Left ventricle myocardium superior (tissue), 1 donor: ENCODE measurements at regions not wholly inside any gene's neighbourhood (a gene's known extent, or its start where the extent isn't known, plus 50 kb on each side); places are given as distances from the start of the nearest gene placed in this dataset.

Source experiments
- ATAC-seq: fragments of 200-7000 bp; cut with Tn5 transposase; one replicate; pipeline ENCODE4 v1.9.1; 2020; ENCODE audit warnings: mild to moderate bottlenecking, moderate library complexity
- DNase-seq: peaks from one replicate; pipeline ENCODE4 v3.0.0-alpha.2; 2020
- intact Hi-C: fragments of 100-400 bp; cut with micrococcal nuclease; formaldehyde crosslinking; loops from one replicate; pipeline ENCODE4 v1.11.0; 2022
- donor health status: DM: no; HTN: yes; CAD: no; lungs with severe emphysema.

GRCh38 chr17:77266891-77267341, 126.1 kb downstream of the SEC14L1 start:
- ATAC-seq = no peak
- intact Hi-C loops = no loop called here

GRCh38 chr17:77269696-77270681, 129.2 kb downstream of the SEC14L1 start:
- intact Hi-C loops = no loop called here
- DNase-seq (no peak), ATAC-seq (no peak)

More at GRCh38 chr17:77266891-77267341, 126.1 kb downstream of the SEC14L1 start:
- DNase-seq = no peak

GRCh38 chr17:77271411-77271810, 130.6 kb downstream of the SEC14L1 start:
- DNase-seq (no peak), ATAC-seq (no peak)
- intact Hi-C loops = no loop called here

- DNase-seq (no peak), ATAC-seq (no peak)
- intact Hi-C loops = no loop called here
Measured at GRCh38 chr17:77273397-77274085, 132.8 kb downstream of the SEC14L1 start.

- no peak for ATAC-seq
- intact Hi-C loops = no loop called here
- DNase-seq = no peak
Measured at GRCh38 chr17:77274096-77274845, 133.5 kb downstream of the SEC14L1 start.

GRCh38 chr17:77279448-77280303, 138.9 kb downstream of the SEC14L1 start:
- DNase-seq = no peak
- intact Hi-C loops = no loop called here
- ATAC-seq = no peak

- ATAC-seq (no peak), DNase-seq (no peak)
- intact Hi-C loops = no loop called here
Measured at GRCh38 chr17:77280304-77281121, 139.7 kb downstream of the SEC14L1 start.

- ATAC-seq (peak; percentile 78), DNase-seq (peak; percentile 68)
- intact Hi-C loops = no loop called here
Measured at GRCh38 chr17:77281122-77281903, 140.5 kb downstream of the SEC14L1 start.

GRCh38 chr17:77281904-77282367, 141.2 kb downstream of the SEC14L1 start:
- no peak for ATAC-seq
- intact Hi-C loops = no loop called here

GRCh38 chr17:77282524-77283515, 142.1 kb downstream of the SEC14L1 start:
- intact Hi-C loops = no loop called here
- ATAC-seq (no peak), DNase-seq (no peak)

More at GRCh38 chr17:77281904-77282367, 141.2 kb downstream of the SEC14L1 start:
- no peak for DNase-seq

- DNase-seq = no peak
- no peak for ATAC-seq
- intact Hi-C loops = no loop called here
Measured at GRCh38 chr17:77284023-77284617, 143.4 kb downstream of the SEC14L1 start.

GRCh38 chr17:77285594-77286390, 145.0 kb downstream of the SEC14L1 start:
- intact Hi-C loops = no loop called here
- ATAC-seq (no peak), DNase-seq (peak; percentile 69)

GRCh38 chr17:77286391-77286640, 145.5 kb downstream of the SEC14L1 start:
- intact Hi-C loops = no loop called here
- DNase-seq (no peak), ATAC-seq (no peak)

- peak; percentile 56 for ATAC-seq
Measured at GRCh38 chr17:77286641-77287431, 146.1 kb downstream of the SEC14L1 start.

More at GRCh38 chr17:77286641-77287431, 146.1 kb downstream of the SEC14L1 start:
- intact Hi-C loops = no loop called here
- DNase-seq = peak; percentile 71
